ENCODE measurements at regions not wholly inside any gene's neighbourhood (a gene's known extent, or its start where the extent isn't known, plus 50 kb on each side); places are given as distances from the start of the nearest gene placed in this dataset.

DNA sequence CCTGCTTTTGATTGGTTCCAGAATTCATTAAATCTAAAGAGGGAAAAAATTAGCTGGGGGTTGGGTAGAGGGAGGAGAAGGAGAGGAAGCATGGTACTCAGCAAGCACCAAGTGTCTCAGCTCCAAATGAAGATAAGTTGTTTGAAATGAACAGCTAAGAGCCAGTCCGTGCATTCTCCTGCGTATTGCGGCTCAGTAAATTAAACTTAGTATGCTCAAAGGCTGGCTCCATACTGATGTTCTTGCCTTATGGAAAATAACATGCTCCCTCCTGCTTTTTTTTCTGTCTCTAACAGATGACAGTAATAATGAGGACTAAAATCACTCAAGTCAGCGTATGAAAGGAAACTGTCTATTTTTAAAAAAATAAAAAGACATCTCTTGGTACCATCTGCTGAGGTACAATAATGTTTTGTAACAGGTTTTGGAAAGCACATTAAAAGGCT is 161.0 kb downstream of the SPATA31D1 start:
- 80% methylated on average over 4 of the region's 4 CpGs for WGBS
- H3K4me3 ChIP-seq (ENCODE audit: low read depth, low read length), result no peak overlapping the region
- DNase-seq (ENCODE audit: extremely low spot score), result no peak
- no peaks in the 10 kb centered on the region for H3K4me1 ChIP-seq (ENCODE audit: insufficient read depth)
- no peak overlapping the region for H3K27ac ChIP-seq (ENCODE audit: low read depth)
- H3K36me3 ChIP-seq (ENCODE audit: insufficient read depth), result no peaks in the 10 kb centered on the region

DNA sequence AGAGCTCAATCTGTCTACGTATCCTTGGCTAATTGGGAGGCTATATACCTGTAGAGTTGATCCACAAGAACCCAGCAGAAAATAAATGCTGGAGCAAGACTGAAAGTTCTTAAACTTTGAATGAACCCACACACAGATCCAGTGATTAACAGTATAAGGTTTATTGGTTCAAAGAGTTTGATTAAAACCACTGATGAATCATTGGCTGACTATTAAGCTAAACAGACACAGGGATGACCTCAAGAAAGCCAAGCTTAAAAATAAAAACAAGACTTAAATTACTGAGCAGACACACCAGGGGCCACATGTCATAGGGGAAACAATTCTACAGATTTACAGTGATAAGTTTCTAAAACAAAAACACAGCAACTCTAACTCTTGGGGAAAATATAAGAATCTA is 163.6 kb downstream of the SPATA31D1 start:
- 97% methylated on average over 1 of the region's 1 CpG for WGBS
- no peak for DNase-seq (ENCODE audit: extremely low spot score)
- Histone ChIP-seq H3K36me3 (ENCODE audit: insufficient read depth) (no peaks in the 10 kb centered on the region), H3K4me1 (ENCODE audit: insufficient read depth) (no peaks in the 10 kb centered on the region), H3K4me3 (ENCODE audit: low read depth, low read length) (no peak overlapping the region), H3K27ac (ENCODE audit: low read depth) (no peak overlapping the region)

DNA sequence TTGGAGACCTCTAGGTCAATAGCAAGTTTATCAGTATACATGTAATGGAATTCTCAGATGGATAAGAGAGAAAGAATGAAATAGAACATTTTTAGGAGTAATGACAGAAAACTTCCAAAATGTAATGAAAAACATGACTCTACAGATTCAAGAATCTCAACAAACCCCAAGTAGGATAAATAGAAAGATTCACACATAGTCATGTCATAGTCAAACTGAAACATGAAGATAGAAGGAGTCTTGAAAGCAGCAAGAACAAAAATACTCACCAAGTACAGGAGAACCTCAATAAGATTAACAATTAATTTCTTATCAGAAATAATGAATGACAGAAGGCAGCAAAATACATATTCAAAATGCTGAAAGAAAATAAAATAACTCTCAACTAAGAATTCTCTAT is 164.5 kb downstream of the SPATA31D1 start:
- H3K36me3 ChIP-seq (ENCODE audit: insufficient read depth), result no peaks in the 10 kb centered on the region
- no peak for DNase-seq (ENCODE audit: extremely low spot score)
- H3K4me1 ChIP-seq (ENCODE audit: insufficient read depth), result no peaks in the 10 kb centered on the region
- no peak overlapping the region for H3K27ac ChIP-seq (ENCODE audit: low read depth)
- no peak overlapping the region for H3K4me3 ChIP-seq (ENCODE audit: low read depth, low read length)

DNA sequence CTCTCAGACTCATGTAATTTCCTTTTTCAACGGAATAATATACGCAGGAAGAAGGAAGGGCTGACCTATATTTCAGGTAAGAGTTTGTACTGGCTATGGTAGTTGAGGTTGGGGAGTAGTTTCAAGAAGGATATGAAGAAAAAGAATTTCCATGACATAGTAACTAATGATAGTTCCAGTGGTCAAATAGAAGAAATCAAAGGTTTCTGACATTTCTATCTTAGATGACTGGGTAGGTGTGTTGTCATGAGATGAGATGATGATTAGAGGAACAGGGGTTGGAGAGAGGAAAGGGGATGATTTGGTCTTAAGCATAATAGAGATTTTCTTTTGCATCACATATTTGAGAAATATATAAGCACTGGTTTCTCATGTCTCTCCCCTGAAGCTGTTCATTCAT is 166.0 kb downstream of the SPATA31D1 start:
- no peak for DNase-seq (ENCODE audit: extremely low spot score)
- WGBS, result 88% methylated on average over 2 of the region's 2 CpGs
- H3K4me1 ChIP-seq (ENCODE audit: insufficient read depth), result no peaks in the 10 kb centered on the region
- H3K36me3 ChIP-seq (ENCODE audit: insufficient read depth), result no peaks in the 10 kb centered on the region
- H3K4me3 ChIP-seq (ENCODE audit: low read depth, low read length), result no peak overlapping the region
- H3K27ac ChIP-seq (ENCODE audit: low read depth), result no peak overlapping the region

DNA sequence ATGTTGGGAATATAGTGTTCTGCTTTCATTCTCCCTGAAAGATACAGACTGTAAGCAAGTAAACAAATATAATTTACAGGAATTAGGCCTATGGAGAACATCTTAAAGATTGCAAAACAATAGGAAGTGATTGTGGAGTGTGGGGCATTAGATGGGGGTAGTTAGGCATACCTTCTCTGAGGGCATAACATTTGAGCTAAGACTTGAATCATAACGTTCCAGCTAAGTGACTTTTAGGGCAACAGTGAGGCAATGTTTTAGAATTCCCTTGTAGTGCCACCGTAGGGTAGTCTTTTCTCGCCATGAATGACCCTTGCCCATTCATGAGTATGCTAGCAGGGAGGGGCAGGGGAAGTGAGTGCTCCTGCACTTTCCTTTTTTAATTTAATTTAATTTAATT is 173.3 kb downstream of the SPATA31D1 start:
- H3K4me3 ChIP-seq (ENCODE audit: low read depth, low read length), result no peak overlapping the region
- no peaks in the 10 kb centered on the region for H3K36me3 ChIP-seq (ENCODE audit: insufficient read depth)
- no peak for DNase-seq (ENCODE audit: extremely low spot score)
- H3K4me1 ChIP-seq (ENCODE audit: insufficient read depth), result no peaks in the 10 kb centered on the region
- no peak overlapping the region for H3K27ac ChIP-seq (ENCODE audit: low read depth)
- WGBS, result 92% methylated on average over 3 of the region's 3 CpGs

DNA sequence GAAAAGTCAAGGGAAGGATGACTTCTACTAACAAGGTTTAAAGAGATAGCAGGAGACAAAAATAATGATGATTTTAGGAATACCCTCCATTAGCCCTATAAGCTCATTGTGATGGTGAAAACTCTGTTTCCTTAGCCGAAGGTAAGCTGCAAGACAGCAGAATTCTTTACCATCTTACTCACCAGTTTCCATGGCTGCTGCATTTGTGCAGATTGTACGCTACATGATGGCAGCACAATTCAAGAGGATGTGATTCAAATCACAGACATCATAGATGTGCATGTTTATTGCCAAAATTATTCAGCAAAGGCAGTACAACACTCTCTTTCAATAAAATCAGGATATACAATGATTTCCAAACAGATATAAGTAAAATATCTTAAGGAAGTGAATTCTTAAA is 175.6 kb downstream of the SPATA31D1 start:
- no peaks in the 10 kb centered on the region for H3K36me3 ChIP-seq (ENCODE audit: insufficient read depth)
- H3K4me3 ChIP-seq (ENCODE audit: low read depth, low read length), result no peak overlapping the region
- H3K4me1 ChIP-seq (ENCODE audit: insufficient read depth), result no peaks in the 10 kb centered on the region
- H3K27ac ChIP-seq (ENCODE audit: low read depth), result no peak overlapping the region
- no peak for DNase-seq (ENCODE audit: extremely low spot score)
- WGBS, result 96% methylated on average over 2 of the region's 2 CpGs

DNA sequence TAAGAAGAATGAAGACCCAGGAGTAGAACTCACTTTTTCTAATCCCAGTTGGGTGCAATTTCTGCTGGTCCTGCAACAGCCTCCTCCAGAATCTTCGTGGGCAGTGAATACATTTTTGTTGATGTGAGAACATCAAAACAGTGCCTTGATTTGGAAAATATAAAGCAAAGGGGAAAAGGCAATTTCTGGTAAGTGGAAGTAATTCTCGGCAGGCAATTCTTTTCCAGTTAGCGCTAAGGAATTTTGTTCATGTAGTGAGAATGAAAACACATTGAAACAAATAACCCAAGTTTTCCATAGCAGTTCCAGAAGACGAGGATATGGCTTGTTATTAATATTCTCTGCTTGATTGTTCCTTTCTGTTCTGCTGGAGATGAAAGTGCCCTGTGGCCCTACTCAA is 178.7 kb downstream of the SPATA31D1 start:
- no peak for DNase-seq (ENCODE audit: extremely low spot score)
- WGBS, result 77% methylated on average over 4 of the region's 4 CpGs

DNA sequence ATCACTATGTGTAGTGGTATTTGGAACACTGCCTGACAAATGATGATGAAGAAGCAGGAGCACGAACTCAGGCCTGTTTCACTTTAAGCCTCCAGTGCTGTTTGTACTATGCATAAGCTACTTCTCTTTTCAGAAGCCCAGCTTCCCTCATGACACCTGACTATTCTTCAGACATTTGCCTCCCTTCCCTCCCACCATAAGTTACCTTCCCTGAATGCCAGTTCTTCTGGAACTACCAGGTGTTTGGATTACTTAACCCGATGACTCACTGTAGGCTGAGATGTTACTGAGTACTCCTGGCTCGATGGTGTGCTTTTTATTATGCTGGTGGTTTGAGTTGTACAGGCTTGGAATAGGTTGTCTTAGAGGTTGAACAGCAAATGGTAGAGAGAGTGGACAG is 180.0 kb downstream of the SPATA31D1 start:
- no peak overlapping the region for H3K27ac ChIP-seq (ENCODE audit: low read depth)
- H3K4me3 ChIP-seq (ENCODE audit: low read depth, low read length), result no peak overlapping the region
- no peak for DNase-seq (ENCODE audit: extremely low spot score)
- no peaks in the 10 kb centered on the region for H3K4me1 ChIP-seq (ENCODE audit: insufficient read depth)
- H3K36me3 ChIP-seq (ENCODE audit: insufficient read depth), result no peaks in the 10 kb centered on the region
- WGBS, result 77% methylated on average over 3 of the region's 3 CpGs

More for the DNA sequence above, 178.7 kb downstream of the SPATA31D1 start:
- H3K36me3 ChIP-seq (ENCODE audit: insufficient read depth), result no peaks in the 10 kb centered on the region
- H3K27ac ChIP-seq (ENCODE audit: low read depth), result no peak overlapping the region
- no peaks in the 10 kb centered on the region for H3K4me1 ChIP-seq (ENCODE audit: insufficient read depth)
- no peak overlapping the region for H3K4me3 ChIP-seq (ENCODE audit: low read depth, low read length)

DNA sequence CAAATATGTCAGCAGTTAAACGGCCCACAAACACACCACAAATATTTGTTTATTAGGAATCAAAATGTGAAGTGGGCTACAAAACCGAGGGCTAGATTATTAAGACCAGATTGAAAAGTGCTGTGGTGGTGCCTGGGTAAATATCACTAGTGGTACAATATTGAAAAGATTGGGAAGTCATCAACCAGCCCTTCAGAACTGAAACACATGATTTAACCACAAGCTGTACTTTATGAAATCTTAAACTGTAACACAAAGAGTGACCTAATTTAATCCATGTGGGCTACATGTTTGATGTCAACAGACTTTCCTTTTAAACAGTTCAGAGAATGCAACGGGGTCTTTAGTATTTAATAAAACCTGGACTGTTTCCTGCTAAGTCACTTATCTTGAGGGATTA is 182.3 kb downstream of the SPATA31D1 start:
- no peaks in the 10 kb centered on the region for H3K36me3 ChIP-seq (ENCODE audit: insufficient read depth)
- WGBS, result 59% methylated on average over 3 of the region's 3 CpGs
- no peaks in the 10 kb centered on the region for H3K4me1 ChIP-seq (ENCODE audit: insufficient read depth)
- no peak for DNase-seq (ENCODE audit: extremely low spot score)
- H3K27ac ChIP-seq (ENCODE audit: low read depth), result no peak overlapping the region
- H3K4me3 ChIP-seq (ENCODE audit: low read depth, low read length), result no peak overlapping the region

DNA sequence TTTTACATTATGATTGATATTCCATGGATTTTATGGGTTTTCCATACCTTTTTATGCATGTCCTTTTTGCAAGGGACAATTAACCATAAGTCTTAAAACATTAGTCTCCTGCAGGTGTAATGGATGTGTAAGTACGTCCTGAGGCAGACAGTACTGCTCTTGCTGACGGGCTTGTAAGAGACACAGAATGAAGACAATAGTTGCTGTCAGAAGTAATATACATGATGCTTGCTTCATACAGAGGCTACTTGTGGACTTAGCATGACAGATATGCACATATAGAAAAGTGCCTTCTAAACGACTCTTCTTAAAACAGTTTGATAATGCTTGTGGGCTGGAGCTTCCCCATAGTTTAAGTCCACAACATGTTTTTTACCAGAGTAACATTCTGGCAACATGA is 182.7 kb downstream of the SPATA31D1 start:
- Histone ChIP-seq H3K27ac (ENCODE audit: low read depth) (no peak overlapping the region), H3K36me3 (ENCODE audit: insufficient read depth) (no peaks in the 10 kb centered on the region), H3K4me1 (ENCODE audit: insufficient read depth) (no peaks in the 10 kb centered on the region), H3K4me3 (ENCODE audit: low read depth, low read length) (no peak overlapping the region)
- WGBS, result 89% methylated on average over 3 of the region's 3 CpGs
- DNase-seq (ENCODE audit: extremely low spot score), result no peak

DNA sequence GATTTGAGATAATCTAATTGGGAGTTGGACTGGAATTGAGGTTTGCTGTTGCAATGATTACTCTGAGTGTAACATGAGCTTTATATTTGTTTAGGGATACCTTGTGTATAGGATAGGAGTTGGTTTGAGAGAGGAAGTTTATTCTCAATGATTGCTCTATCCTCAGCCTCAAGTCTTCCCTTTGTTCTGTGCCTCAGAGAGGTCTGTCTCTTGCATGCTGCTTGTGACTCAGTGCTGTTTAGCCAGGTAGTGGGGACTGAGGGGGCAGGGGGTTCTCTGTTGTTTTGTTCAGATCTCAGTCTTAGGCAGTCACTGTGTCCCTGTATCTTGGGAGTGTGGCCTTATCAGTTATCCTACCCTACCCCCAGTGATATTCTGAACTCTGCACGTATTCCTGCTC is 192.1 kb downstream of the SPATA31D1 start:
- no peak overlapping the region for H3K27ac ChIP-seq (ENCODE audit: low read depth)
- H3K36me3 ChIP-seq (ENCODE audit: insufficient read depth), result no peaks in the 10 kb centered on the region
- WGBS, result 93% methylated on average over 1 of the region's 1 CpG
- H3K4me3 ChIP-seq (ENCODE audit: low read depth, low read length), result no peak overlapping the region
- H3K4me1 ChIP-seq (ENCODE audit: insufficient read depth), result no peaks in the 10 kb centered on the region
- DNase-seq (ENCODE audit: extremely low spot score), result no peak

DNA sequence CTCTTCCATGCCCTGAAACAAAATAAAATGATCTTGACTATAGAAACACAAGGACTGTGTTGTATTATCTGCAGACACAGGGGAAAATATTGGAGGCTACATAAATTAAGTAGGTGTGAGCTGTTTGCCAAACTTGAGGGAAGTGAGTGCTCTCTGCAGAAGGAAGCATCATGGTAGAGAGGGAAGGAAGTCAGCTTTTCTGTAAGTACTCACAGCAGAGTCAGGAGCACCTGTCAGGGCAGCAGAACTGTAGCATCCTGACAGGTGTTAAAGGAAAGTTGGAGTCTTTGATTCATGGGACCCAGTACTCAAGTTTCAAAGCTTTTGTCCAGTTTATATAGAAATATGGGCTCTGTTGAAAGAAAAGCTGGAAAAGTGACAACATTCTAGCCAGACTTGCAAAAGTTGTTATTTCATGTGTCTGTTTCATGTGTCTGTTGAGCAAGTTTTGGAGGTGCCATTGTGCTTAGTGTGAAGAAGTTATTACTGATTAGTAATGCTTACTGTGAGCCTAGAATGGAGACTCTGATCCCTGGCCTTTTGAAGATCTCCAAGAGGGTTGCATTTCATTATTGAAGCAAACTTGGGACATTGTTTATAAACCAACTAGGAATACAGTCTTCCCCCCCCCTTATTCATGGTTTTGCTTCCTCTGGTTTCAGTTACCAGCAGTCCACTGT is 194.7 kb downstream of the SPATA31D1 start:
- DNase-seq (ENCODE audit: extremely low spot score), result no peak
- Histone ChIP-seq H3K4me1 (ENCODE audit: insufficient read depth) (no peaks in the 10 kb centered on the region), H3K27ac (ENCODE audit: low read depth) (no peak overlapping the region), H3K4me3 (ENCODE audit: low read depth, low read length) (no peak overlapping the region), H3K36me3 (ENCODE audit: insufficient read depth) (no peaks in the 10 kb centered on the region)

DNA sequence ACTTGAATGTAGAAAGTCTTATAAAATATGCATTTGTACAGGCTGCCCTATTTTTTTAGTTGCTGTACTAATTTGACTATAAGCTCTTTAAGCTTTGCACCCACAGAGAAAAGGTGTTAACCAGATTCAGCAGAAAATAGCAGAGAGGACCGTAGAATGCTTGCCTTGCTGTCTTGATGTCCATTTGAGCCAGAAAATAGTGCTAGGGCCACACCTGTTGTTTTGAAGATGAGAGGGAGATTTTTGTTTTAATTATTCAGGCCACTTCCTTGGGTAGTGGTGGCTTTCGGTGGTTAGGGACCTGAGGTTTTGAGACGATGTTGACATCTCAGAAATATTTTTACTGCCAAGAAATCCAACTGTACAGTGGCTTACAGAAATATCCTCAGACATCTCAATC is 196.0 kb downstream of the SPATA31D1 start:
- Histone ChIP-seq H3K4me3 (ENCODE audit: low read depth, low read length) (no peak overlapping the region), H3K27ac (ENCODE audit: low read depth) (no peak overlapping the region), H3K36me3 (ENCODE audit: insufficient read depth) (no peaks in the 10 kb centered on the region), H3K4me1 (ENCODE audit: insufficient read depth) (no peaks in the 10 kb centered on the region)
- no peak for DNase-seq (ENCODE audit: extremely low spot score)
- WGBS, result 88% methylated on average over 3 of the region's 3 CpGs

DNA sequence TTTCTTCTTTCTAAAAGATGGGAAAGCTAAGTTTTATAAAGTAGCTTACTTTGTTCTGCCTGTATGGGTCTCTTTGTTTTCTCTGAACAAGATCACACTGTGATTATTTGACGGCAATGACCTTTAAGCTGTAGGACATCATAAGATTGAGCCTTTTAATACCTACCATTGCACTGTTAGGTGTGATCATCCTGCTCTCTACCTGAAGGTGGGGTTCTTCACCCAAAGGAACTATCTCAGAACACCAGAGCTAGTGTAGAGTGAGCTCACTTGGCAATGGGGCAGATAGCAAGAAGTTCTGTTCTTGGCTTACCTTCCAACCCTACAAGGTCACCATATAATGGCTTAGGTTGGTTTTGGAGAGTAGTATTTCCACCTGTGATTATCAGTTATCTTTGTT is 200.2 kb downstream of the SPATA31D1 start:
- Histone ChIP-seq H3K4me3 (ENCODE audit: low read depth, low read length) (no peak overlapping the region), H3K4me1 (ENCODE audit: insufficient read depth) (no peaks in the 10 kb centered on the region), H3K36me3 (ENCODE audit: insufficient read depth) (no peaks in the 10 kb centered on the region), H3K27ac (ENCODE audit: low read depth) (no peak overlapping the region)
- DNase-seq (ENCODE audit: extremely low spot score), result no peak
- WGBS, result 91% methylated on average over 1 of the region's 1 CpG
